Central memory CD8-positive, alpha-beta T cell (primary cell): ENCODE measurements at regions not wholly inside any gene's neighbourhood (a gene's known extent, or its start where the extent isn't known, plus 50 kb on each side); places are given as distances from the start of the nearest gene placed in this dataset.
A peak's percentile ranks its signal among the peaks of the same experiment; 100 is the strongest.
"Not testable (repeated sequence)": the region's sequence is repeated elsewhere in the genome, so short reads cannot be mapped to it uniquely, and the experiment has no call there.

Experiments
- ATAC-seq: fragments of 150-1000 bp; cut with Tn5 transposase; replicated peaks from 2 replicates; pipeline ENCODE4 v1.10.0; 2022; ENCODE audit warnings: mild to moderate bottlenecking, moderate FRiP score, moderate number of reproducible peaks; ENCODE audit not compliant: poor library complexity, severe bottlenecking; ENCODE audit errors: extremely low read depth
- DNase-seq, 2 donors: peaks; one replicate each; pipeline ENCODE4 v3.0.0; 2021; ENCODE audit warnings: low spot score in 2 of 2
- H3K27ac Mint-ChIP-seq: one replicate; pipeline ENCODE4 v1.8.0; 2022; ENCODE audit warnings: low read depth, mild to moderate bottlenecking, moderate library complexity, mixed read lengths
- H3K27me3 Mint-ChIP-seq: one replicate; pipeline ENCODE4 v1.8.0; 2022; ENCODE audit warnings: mixed read lengths
- H3K36me3 Mint-ChIP-seq: one replicate; pipeline ENCODE4 v1.8.0; 2022; ENCODE audit warnings: mild to moderate bottlenecking, moderate library complexity, mixed read lengths; ENCODE audit not compliant: insufficient read depth
- H3K4me1 Mint-ChIP-seq: one replicate; pipeline ENCODE4 v1.8.0; 2022; ENCODE audit warnings: mixed read lengths
- H3K4me3 Mint-ChIP-seq: one replicate; pipeline ENCODE4 v1.8.0; 2022; ENCODE audit warnings: mild to moderate bottlenecking, moderate library complexity, mixed read lengths
- H3K9me3 Mint-ChIP-seq: one replicate; pipeline ENCODE4 v1.8.0; 2022; ENCODE audit warnings: mixed read lengths

DNA sequence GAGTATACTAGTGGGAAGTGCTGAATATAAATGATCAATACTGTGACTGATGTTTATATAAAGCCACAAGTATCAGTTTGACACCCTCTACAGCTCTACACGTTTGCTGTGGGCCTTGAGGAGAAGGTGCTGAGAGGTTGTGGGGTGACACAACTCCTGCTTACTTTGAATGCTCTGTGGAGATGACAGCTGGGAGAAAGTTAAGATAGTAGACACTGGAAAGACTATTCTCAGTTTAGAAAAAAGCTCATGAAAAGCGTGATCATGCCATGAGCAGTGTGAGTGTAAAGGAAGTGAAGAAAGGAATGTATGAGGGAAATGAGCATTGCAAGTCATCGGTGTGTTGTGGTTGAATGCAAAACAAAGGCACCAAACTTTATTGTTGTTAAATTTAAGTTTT lies 215.8 kb downstream of the UTRN start:
- Mint-ChIP-seq H3K4me3 (no peak overlapping the region), H3K4me1 (peaks cover 63% of the 10 kb centered on the region), H3K36me3 (peaks cover 49% of the 10 kb centered on the region), H3K27ac (peak overlapping the region; percentile 4), H3K9me3 (peaks cover 10% of the 10 kb centered on the region), H3K27me3 (no peaks in the 10 kb centered on the region)
- ATAC-seq = peak; percentile 49
- no peak for DNase-seq

DNA sequence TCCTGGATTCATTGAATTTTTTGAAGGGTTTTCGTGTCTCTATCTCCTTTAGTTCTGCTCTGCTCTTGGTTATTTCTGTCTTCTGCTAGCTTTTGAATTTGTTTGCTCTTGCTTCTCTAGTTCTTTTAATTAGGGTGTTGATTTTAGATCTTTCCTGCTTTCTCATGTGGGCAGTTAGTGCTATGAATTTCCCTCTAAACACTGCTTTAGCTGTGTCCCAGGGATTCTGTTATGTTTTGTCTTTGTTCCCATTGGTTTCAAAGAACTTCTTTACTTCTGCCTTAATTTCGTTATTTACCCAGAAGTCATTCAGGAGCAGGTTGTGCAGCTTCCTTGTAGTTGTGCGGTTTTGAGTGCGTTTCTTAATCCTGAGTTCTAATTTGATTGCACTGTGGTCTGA lies 220.1 kb downstream of the UTRN start:
- not testable (repeated sequence) for DNase-seq, ATAC-seq, H3K27me3 Mint-ChIP-seq, H3K9me3 Mint-ChIP-seq, H3K27ac Mint-ChIP-seq
- peaks cover 67% of the 10 kb centered on the region for H3K4me1 Mint-ChIP-seq
- H3K36me3 Mint-ChIP-seq = peaks cover 40% of the 10 kb centered on the region
- peak overlapping the region; percentile 10 for H3K4me3 Mint-ChIP-seq

DNA sequence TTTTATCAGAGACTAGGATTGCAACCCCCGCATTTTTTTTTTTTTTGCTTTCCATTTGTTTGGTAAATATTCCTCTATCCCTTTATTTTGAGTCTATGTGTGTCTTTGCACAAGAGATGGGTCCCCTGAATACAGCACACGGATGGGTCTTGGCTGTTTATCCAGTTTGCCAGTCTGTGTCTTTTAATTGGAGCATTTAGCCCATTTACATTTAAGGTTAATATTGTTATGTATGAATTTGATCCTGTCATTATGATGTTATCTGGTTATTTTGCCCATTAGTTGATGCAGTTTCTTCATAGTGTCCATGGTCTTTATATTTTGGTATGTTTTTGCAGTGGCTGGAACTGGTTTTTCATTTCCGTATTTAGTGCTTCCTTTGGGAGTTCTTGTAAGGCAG lies 220.9 kb downstream of the UTRN start:
- H3K27me3 Mint-ChIP-seq, ATAC-seq, H3K4me3 Mint-ChIP-seq, DNase-seq, H3K9me3 Mint-ChIP-seq: not testable (repeated sequence)
- Mint-ChIP-seq H3K4me1 (peaks cover 62% of the 10 kb centered on the region), H3K27ac (peak overlapping the region; percentile 4), H3K36me3 (peaks cover 36% of the 10 kb centered on the region)

DNA sequence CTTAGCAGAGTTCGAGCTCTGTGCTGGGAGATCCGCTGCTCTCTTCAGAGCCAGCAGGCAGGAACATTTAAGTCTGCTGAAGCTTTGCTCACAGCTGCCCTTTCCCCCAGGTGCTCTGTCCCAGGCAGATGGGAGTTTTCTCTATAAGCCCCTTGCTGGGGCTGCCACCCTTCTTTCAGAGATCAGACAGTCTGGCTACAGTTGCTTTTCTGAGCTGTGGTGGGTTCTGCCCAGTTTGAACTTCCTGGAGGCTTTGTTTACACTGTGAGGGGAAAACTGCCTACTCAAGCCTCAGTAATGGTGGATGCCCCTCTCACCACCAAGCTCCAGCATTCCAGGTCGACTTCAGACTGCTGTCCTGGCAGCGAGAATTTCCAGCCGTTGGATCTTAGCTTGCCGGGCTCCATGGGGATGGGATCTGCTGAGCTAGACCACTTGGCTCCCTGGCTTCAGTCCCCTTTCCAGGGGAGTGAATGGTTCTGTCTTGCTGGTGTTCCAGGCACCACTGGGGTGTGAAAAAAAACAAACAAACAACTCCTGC lies 222.7 kb downstream of the UTRN start:
- H3K27ac Mint-ChIP-seq = peak overlapping the region; percentile 66
- not testable (repeated sequence) for ATAC-seq, H3K9me3 Mint-ChIP-seq, H3K4me3 Mint-ChIP-seq, H3K27me3 Mint-ChIP-seq, DNase-seq
- peaks cover 31% of the 10 kb centered on the region for H3K36me3 Mint-ChIP-seq
- H3K4me1 Mint-ChIP-seq = peaks cover 57% of the 10 kb centered on the region

DNA sequence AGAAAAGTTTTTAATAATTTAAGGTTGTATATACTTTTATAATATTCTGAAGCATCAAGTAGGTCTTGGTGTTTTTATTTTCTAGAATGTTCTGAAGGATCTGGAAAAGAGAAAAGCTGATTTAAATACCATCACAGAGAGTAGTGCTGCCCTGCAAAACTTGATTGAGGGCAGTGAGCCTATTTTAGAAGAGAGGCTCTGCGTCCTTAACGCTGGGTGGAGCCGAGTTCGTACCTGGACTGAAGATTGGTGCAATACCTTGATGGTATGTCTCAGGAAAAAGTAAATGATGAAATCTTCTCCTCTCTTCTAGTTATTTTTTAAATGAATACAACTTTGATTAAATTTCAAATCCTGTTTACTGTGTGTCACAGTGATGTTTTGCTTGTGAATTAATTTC lies 225.7 kb downstream of the UTRN start:
- no peak overlapping the region for H3K4me3 Mint-ChIP-seq
- no peaks in the 10 kb centered on the region for H3K9me3 Mint-ChIP-seq
- H3K27me3 Mint-ChIP-seq = no peaks in the 10 kb centered on the region
- no peak overlapping the region for H3K27ac Mint-ChIP-seq
- H3K36me3 Mint-ChIP-seq = peaks cover 36% of the 10 kb centered on the region
- ATAC-seq (no peak), DNase-seq (no peak)
- peaks cover 27% of the 10 kb centered on the region for H3K4me1 Mint-ChIP-seq

DNA sequence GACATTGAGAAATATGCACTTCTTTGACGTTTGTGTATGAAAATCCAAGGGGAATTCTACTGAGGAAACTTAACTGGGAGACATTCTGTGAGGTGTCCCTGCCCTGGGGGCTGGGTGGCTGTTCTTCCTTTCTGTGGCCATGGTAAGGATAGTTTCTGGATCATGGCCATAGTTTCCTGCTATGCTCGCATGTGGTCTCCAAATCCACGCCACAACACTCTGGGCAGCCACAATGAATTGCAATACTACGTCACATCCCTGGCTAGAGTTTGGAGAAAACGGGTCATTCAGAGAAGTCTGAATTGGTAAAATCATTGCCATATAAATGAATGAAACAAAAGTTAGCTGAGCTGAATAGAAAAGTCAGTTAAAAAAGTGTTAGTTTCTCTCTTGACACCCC lies 230.6 kb downstream of the UTRN start:
- Mint-ChIP-seq H3K27me3 (no peaks in the 10 kb centered on the region), H3K27ac (no peak overlapping the region), H3K9me3 (no peaks in the 10 kb centered on the region), H3K4me1 (no peaks in the 10 kb centered on the region), H3K36me3 (peaks cover 60% of the 10 kb centered on the region), H3K4me3 (no peak overlapping the region)
- no peak for ATAC-seq
- DNase-seq = no peak

DNA sequence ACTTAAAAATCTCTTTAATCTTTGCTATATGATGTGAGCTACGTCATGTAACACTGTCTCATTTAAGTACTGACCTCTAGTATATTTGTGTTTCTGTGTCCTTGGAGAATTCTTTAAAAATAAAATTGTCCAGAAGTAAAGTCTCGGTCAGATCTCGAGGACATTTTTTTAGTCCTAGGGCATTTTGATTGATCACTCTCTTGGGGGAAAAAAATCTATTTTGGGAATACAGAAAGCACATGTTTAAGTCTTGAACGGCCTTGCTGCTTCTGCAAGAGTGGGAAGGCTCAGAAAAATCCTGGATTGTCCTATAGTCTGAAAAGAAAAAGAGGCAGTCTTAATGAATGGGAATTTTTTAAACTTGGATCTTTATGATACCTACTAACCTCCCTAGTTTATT lies 234.3 kb downstream of the UTRN start:
- Mint-ChIP-seq H3K36me3 (peaks cover 71% of the 10 kb centered on the region), H3K27me3 (no peaks in the 10 kb centered on the region), H3K9me3 (no peaks in the 10 kb centered on the region), H3K4me1 (peaks cover 7% of the 10 kb centered on the region), H3K4me3 (no peak overlapping the region), H3K27ac (no peak overlapping the region)
- ATAC-seq (no peak), DNase-seq (no peak)

DNA sequence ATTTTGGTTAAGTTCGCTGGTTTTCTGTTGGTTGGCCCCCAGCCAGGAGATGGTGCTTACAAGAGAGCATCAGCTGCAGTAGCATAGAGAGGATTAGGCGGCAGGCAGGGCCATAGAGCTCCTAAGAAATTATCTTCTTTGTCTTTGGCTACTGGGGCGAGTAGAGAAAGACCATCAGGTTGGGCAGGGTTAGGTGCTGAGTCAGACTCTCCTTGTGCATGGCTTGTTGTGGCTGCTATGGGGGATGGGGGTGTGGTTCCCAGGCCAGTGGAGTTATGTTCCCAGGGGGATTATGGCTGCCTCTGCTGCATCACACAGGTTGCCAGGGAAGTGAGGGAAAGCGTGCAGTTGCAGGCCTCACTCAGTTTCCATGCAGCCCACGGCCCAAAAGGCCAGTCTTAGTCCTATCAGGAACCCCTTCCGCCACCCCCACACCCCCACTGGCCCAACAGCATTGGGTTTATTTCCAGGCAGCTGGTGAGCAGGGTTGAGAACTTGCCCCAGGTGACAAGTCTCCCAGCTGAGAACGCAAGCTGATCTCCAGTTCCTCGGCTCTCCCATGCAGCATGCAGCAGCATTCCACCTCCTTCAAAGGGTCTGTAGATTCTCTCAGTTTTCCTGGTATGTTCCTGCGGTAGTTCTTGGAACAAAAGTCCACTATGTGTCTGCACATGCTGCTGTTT lies 243.7 kb downstream of the UTRN start:
- Mint-ChIP-seq H3K9me3 (no peaks in the 10 kb centered on the region), H3K4me3 (no peak overlapping the region), H3K27me3 (no peaks in the 10 kb centered on the region), H3K4me1 (peaks cover 33% of the 10 kb centered on the region), H3K36me3 (peaks cover 76% of the 10 kb centered on the region), H3K27ac (no peak overlapping the region)
- DNase-seq (no peak), ATAC-seq (no peak)

DNA sequence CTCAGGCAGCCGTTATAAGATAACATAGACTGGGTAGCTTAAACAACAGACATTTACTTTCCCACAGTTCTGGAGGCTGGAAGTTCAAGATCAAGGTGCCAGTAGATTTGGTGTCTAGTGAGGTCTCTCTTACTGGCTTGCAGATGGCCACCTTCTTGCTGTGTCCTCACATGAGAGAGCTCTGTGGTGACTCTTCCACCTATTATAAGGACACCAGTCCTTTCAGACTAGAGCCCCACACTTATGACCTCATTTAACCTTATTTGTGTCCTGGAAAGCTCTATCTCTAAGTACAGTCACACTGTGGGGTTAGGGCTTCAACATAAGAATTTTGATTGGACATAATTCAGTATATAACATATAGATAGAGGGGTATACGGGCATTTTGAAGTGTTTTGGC lies 245.0 kb downstream of the UTRN start:
- ATAC-seq = no peak
- peaks cover 29% of the 10 kb centered on the region for H3K4me1 Mint-ChIP-seq
- no peak for DNase-seq
- peaks cover 73% of the 10 kb centered on the region for H3K36me3 Mint-ChIP-seq
- H3K9me3 Mint-ChIP-seq = no peaks in the 10 kb centered on the region
- H3K27ac Mint-ChIP-seq = no peak overlapping the region
- no peak overlapping the region for H3K4me3 Mint-ChIP-seq
- H3K27me3 Mint-ChIP-seq = no peaks in the 10 kb centered on the region

DNA sequence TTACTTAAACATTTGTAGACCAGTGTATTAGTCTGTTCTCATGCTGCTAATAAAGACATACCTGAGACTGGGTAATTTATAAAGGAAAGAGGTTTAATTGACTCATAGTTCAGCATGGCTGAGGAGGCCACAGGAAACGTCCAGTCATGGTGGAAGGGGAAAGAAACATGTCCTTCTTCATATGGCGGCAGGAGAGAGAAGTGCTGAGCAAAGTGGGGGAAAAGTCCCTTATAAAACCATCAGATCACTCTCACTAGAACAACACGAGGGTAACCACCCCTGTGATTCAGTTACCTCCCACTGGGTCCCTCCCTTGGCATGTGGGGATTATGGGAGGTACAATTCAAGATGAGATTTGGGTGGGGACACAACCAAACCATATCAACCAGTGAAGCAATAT lies 247.1 kb downstream of the UTRN start:
- not testable (repeated sequence) for H3K9me3 Mint-ChIP-seq, H3K27ac Mint-ChIP-seq, H3K4me3 Mint-ChIP-seq, H3K27me3 Mint-ChIP-seq, ATAC-seq, DNase-seq
- H3K36me3 Mint-ChIP-seq = peaks cover 59% of the 10 kb centered on the region
- peaks cover 18% of the 10 kb centered on the region for H3K4me1 Mint-ChIP-seq

DNA sequence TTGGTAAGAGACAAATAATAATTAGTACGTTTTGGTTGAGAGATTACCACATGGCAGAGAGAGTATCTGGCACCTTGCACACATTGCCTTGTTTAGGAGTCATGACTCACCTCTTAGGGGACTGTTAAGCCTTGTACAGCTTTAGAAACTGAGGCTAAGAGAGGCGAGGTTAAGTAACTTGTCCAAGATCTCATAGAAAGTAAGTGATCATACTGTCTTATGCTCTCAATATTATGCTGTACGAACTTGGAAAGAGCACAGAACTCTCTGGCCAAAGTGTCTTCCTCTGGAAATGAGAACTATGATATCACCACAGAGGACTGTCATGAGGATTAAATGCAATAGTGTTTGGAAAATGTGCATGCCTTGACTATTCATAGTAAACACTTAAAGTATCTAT lies 249.0 kb downstream of the UTRN start:
- ATAC-seq = no peak
- Mint-ChIP-seq H3K27me3 (no peaks in the 10 kb centered on the region), H3K4me3 (no peak overlapping the region), H3K27ac (no peak overlapping the region), H3K4me1 (peaks cover 9% of the 10 kb centered on the region), H3K9me3 (no peaks in the 10 kb centered on the region), H3K36me3 (peaks cover 55% of the 10 kb centered on the region)
- no peak for DNase-seq

DNA sequence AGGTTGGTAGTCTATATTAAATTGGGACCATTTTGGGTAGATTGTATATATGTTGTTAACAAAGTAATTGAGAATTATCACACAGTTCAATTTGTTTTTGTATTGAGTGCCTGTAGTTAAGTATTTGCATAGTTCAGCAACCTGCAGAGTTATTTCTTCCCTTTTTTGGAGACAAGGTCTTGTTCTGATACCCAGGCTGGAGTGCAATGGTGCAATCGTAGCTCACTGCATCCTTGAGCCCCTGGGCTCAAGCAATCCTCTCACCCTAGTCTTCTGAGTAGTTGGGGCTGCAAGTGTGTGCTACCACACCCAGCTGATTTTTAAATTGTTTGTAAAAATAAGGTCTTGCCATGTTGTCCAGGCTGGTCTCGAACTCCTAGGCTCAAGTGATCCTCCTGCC lies 250.5 kb downstream of the UTRN start:
- ATAC-seq (no peak), DNase-seq (no peak)
- peak overlapping the region; percentile 29 for H3K27ac Mint-ChIP-seq
- H3K27me3 Mint-ChIP-seq = no peaks in the 10 kb centered on the region
- H3K36me3 Mint-ChIP-seq = peaks cover 59% of the 10 kb centered on the region
- peaks cover 6% of the 10 kb centered on the region for H3K4me1 Mint-ChIP-seq
- no peak overlapping the region for H3K4me3 Mint-ChIP-seq
- no peaks in the 10 kb centered on the region for H3K9me3 Mint-ChIP-seq

DNA sequence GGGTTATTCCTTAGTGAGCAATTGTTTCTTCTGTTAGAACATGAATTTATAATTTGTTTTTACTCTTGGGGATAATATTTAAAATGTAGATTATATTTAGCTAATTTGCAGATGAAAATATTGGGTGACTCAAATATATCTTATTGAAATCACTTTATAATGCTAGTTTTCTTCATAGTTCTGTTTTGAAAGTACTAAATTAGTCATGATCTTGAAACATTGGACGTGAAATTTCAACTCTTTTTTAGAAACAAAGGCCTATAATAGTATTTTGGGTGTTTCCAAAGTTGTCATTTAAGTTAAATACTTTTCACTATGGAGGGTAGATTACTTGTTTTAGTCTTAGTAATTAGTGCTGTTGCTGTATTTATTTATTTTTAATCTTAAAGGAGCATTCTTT lies 250.9 kb downstream of the UTRN start:
- H3K4me1 Mint-ChIP-seq = peaks cover 6% of the 10 kb centered on the region
- H3K27me3 Mint-ChIP-seq = no peaks in the 10 kb centered on the region
- peaks cover 60% of the 10 kb centered on the region for H3K36me3 Mint-ChIP-seq
- H3K4me3 Mint-ChIP-seq = no peak overlapping the region
- DNase-seq (no peak), ATAC-seq (no peak)
- H3K9me3 Mint-ChIP-seq = no peaks in the 10 kb centered on the region
- H3K27ac Mint-ChIP-seq = peak overlapping the region; percentile 29
